ENCODE measurements at regions not wholly inside any gene's neighbourhood (a gene's known extent, or its start where the extent isn't known, plus 50 kb on each side); places are given as distances from the start of the nearest gene placed in this dataset.

GRCh38 chr2:217206016-217206725, 346.3 kb upstream of the TNP1 start:
- no peak for TF ChIP-seq ARNT (IDR thresholded peaks at IDR 0.05)
- no peak for TF ChIP-seq FOXM1 (IDR thresholded peaks at IDR 0.05; ENCODE audit: borderline replicate concordance)
- TF ChIP-seq HDGF (IDR thresholded peaks at IDR 0.05; ENCODE audit: borderline replicate concordance): no peak
- no peak for TF ChIP-seq TARDBP (IDR thresholded peaks at IDR 0.05)
- TF ChIP-seq L3MBTL2 (conservative IDR thresholded peaks at IDR 0.05): no peak
- no peak for TF ChIP-seq ZNF384 (IDR thresholded peaks at IDR 0.05)
- TF ChIP-seq SP1 (IDR thresholded peaks at IDR 0.05): no peak
- TF ChIP-seq SUZ12 (IDR thresholded peaks at IDR 0.05): no peak
- no peak for TF ChIP-seq BHLHE40 (IDR thresholded peaks at IDR 0.05; ENCODE audit: borderline replicate concordance)
- no peak for TF ChIP-seq NFRKB (IDR thresholded peaks at IDR 0.05)
- TF ChIP-seq FOXK2 (IDR thresholded peaks at IDR 0.05): no peak

Measured in HEK293T (cell line).